Lower lobe of right lung (tissue), 2 donors: ENCODE measurements at regions not wholly inside any gene's neighbourhood (a gene's known extent, or its start where the extent isn't known, plus 50 kb on each side); places are given as distances from the start of the nearest gene placed in this dataset.
"Not testable (repeated sequence)": the region's sequence is repeated elsewhere in the genome, so short reads cannot be mapped to it uniquely, and the experiment has no call there.

Experiments
- ATAC-seq, 2 donors: fragments of 200-7000 bp; cut with Tn5 transposase; one replicate each; pipeline ENCODE4 v1.9.1; 2020 to 2022; ENCODE audit warnings: mild to moderate bottlenecking in 2 of 2, moderate library complexity in 2 of 2
- DNase-seq: peaks from one replicate; pipeline ENCODE4 v3.0.0-alpha.2; 2020
- H3K27ac ChIP-seq: fragments of 200-600 bp; one replicate; pipeline ENCODE4 v1.8.0; 2022
- H3K27me3 ChIP-seq: fragments of 200-600 bp; one replicate; pipeline ENCODE4 v1.8.0; 2022; ENCODE audit warnings: low read depth
- H3K36me3 ChIP-seq: fragments of 200-600 bp; one replicate; pipeline ENCODE4 v1.8.0; 2022; ENCODE audit warnings: mild to moderate bottlenecking
- H3K4me1 ChIP-seq: fragments of 200-600 bp; one replicate; pipeline ENCODE4 v1.8.0; 2022
- H3K4me3 ChIP-seq: fragments of 200-600 bp; one replicate; pipeline ENCODE4 v1.8.0; 2022; ENCODE audit warnings: mild to moderate bottlenecking
- H3K9me3 ChIP-seq: fragments of 200-600 bp; one replicate; pipeline ENCODE4 v1.8.0; 2022
- intact Hi-C: fragments of 100-400 bp; cut with DNase I; formaldehyde crosslinking; loops from one replicate; pipeline ENCODE4 v1.11.0; 2022
- TF ChIP-seq, protein P1 (sequence below): fragments of 200-600 bp; IDR thresholded peaks from one replicate; pipeline ENCODE4 v1.8.0; 2022; ENCODE audit warnings: antibody characterized with exemption, mild to moderate bottlenecking
- donor health status: DM: no; HTN: yes; CAD: no; lungs with severe emphysema.

DNA sequence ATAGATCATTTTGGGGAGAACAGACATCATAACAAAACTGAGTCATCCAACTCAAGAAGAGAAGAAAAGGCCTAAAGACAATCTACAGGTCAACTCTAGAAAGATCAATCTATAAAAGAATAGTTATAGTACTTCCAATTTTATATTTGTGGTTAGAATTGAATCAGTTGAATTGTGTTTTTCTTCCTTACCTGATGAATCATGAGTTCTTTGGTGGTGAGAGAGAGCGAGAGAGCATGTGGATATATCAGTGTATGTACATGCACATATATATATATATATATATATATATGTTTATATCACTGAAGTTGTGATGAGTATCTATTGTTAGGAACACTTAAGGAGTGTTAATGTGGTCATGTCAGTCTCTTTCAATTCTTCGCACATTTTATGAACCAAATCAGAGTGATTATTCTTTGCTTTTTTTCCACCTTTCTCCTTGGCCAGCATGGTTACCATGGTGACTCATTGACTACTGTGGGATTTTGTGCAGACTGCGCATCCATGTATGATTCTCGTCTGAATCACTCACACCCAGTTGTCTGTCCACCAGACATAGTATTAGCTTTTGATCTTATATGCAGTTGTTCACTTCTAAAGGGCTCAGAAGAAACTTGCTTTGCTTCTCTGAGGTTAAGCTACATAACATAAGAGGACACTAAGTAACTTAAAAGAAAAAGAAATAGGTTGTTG lies 90.4 kb upstream of the RAB40AL start:
- no peak for ATAC-seq

DNA sequence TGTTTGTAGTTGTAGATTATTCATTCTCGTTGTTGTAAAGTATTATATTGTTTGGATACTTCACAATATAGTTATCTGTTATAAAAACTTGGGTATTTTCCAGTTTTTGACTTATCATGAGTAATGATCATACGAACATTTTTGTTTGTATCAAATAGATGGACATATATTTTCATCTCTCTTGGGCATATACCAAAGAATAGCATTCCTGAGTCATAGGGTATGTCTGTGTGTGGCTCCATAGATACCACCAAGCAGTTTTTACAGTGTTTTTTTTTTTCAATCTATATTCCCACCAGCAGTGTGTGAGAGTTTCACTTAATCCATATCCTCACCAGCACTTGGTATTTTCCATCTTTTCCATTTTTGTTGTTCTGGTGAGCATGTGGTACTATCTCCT lies 89.7 kb upstream of the RAB40AL start:
- intact Hi-C loops = no loop called here
- TF ChIP-seq, protein P1, sequence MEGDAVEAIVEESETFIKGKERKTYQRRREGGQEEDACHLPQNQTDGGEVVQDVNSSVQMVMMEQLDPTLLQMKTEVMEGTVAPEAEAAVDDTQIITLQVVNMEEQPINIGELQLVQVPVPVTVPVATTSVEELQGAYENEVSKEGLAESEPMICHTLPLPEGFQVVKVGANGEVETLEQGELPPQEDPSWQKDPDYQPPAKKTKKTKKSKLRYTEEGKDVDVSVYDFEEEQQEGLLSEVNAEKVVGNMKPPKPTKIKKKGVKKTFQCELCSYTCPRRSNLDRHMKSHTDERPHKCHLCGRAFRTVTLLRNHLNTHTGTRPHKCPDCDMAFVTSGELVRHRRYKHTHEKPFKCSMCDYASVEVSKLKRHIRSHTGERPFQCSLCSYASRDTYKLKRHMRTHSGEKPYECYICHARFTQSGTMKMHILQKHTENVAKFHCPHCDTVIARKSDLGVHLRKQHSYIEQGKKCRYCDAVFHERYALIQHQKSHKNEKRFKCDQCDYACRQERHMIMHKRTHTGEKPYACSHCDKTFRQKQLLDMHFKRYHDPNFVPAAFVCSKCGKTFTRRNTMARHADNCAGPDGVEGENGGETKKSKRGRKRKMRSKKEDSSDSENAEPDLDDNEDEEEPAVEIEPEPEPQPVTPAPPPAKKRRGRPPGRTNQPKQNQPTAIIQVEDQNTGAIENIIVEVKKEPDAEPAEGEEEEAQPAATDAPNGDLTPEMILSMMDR = no peak

More for the DNA sequence above, 90.4 kb upstream of the RAB40AL start:
- no peaks in the 10 kb centered on the region for H3K9me3 ChIP-seq
- H3K27ac ChIP-seq = no peak overlapping the region
- no peak overlapping the region for H3K4me3 ChIP-seq
- no peaks in the 10 kb centered on the region for H3K27me3 ChIP-seq
- no peaks in the 10 kb centered on the region for H3K36me3 ChIP-seq
- no peaks in the 10 kb centered on the region for H3K4me1 ChIP-seq
- no peak for DNase-seq
- intact Hi-C loops = no loop called here
- TF ChIP-seq, protein P1 = no peak

GRCh38 chrX:102849396-102849795 lies 87.7 kb upstream of the RAB40AL start:
- no peak overlapping the region for H3K27ac ChIP-seq
- H3K4me3 ChIP-seq = no peak overlapping the region
- H3K9me3 ChIP-seq = no peaks in the 10 kb centered on the region
- intact Hi-C loops = no loop called here
- DNase-seq (no peak), ATAC-seq (no peak)
- H3K36me3 ChIP-seq = no peaks in the 10 kb centered on the region
- H3K4me1 ChIP-seq = no peaks in the 10 kb centered on the region
- no peaks in the 10 kb centered on the region for H3K27me3 ChIP-seq
- TF ChIP-seq, protein P1 = no peak

More for the DNA sequence above, 89.7 kb upstream of the RAB40AL start:
- no peaks in the 10 kb centered on the region for H3K9me3 ChIP-seq
- no peak overlapping the region for H3K27ac ChIP-seq
- H3K4me1 ChIP-seq = no peaks in the 10 kb centered on the region
- H3K27me3 ChIP-seq = no peaks in the 10 kb centered on the region
- ATAC-seq = no peak
- H3K36me3 ChIP-seq = no peaks in the 10 kb centered on the region
- DNase-seq = no peak
- H3K4me3 ChIP-seq = no peak overlapping the region

GRCh38 chrX:102858826-102859549 lies 78.1 kb upstream of the RAB40AL start:
- ATAC-seq, H3K9me3 ChIP-seq, H3K27me3 ChIP-seq, H3K4me1 ChIP-seq, H3K4me3 ChIP-seq, H3K27ac ChIP-seq, intact Hi-C loops, DNase-seq, H3K36me3 ChIP-seq: not testable (repeated sequence)

DNA sequence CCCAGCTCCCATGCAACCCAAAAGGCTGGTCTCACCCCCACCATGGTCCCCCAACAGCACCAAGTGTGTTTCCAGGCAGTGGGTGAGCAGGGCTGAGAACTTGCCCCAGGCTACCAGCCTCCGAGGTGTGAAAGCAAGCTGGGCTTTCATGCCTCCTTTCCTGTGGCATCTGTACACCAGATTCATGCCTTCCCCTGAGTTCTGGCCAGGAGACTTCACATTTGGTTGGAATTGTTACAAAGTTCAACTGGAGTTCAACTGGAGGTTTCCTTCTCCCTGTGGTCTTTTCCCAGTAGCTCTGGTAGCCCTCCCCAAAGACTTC lies 77.6 kb upstream of the RAB40AL start:
- TF ChIP-seq, protein P1 = no peak
- no peak overlapping the region for H3K27ac ChIP-seq
- no peaks in the 10 kb centered on the region for H3K27me3 ChIP-seq
- H3K9me3 ChIP-seq = no peaks in the 10 kb centered on the region
- H3K4me1 ChIP-seq = no peaks in the 10 kb centered on the region
- intact Hi-C loops = no loop called here
- DNase-seq (no peak), ATAC-seq (no peak)
- H3K4me3 ChIP-seq = no peak overlapping the region
- H3K36me3 ChIP-seq = no peaks in the 10 kb centered on the region

- no peaks in the 10 kb centered on the region for H3K27me3 ChIP-seq
- H3K9me3 ChIP-seq = no peaks in the 10 kb centered on the region
- DNase-seq = no peak
- TF ChIP-seq, protein P1 = no peak
- intact Hi-C loops = no loop called here
- no peaks in the 10 kb centered on the region for H3K36me3 ChIP-seq
- H3K27ac ChIP-seq = no peak overlapping the region
- H3K4me1 ChIP-seq = no peaks in the 10 kb centered on the region
- no peak for ATAC-seq
- H3K4me3 ChIP-seq = no peak overlapping the region
Observed at GRCh38 chrX:102860235-102860634, 76.8 kb upstream of the RAB40AL start.
